GM18909 (cell line): ENCODE measurements at regions not wholly inside any gene's neighbourhood (a gene's known extent, or its start where the extent isn't known, plus 50 kb on each side); places are given as distances from the start of the nearest gene placed in this dataset.
"Not testable (repeated sequence)": the region's sequence is repeated elsewhere in the genome, so short reads cannot be mapped to it uniquely, and the experiment has no call there.

Experiments
- ATAC-seq: cut with Tn5 transposase; IDR thresholded peaks from one replicate; pipeline ENCODE4 v1.9.1; 2021; ENCODE audit warnings: mild to moderate bottlenecking; ENCODE audit not compliant: unreplicated experiment, poor library complexity

DNA sequence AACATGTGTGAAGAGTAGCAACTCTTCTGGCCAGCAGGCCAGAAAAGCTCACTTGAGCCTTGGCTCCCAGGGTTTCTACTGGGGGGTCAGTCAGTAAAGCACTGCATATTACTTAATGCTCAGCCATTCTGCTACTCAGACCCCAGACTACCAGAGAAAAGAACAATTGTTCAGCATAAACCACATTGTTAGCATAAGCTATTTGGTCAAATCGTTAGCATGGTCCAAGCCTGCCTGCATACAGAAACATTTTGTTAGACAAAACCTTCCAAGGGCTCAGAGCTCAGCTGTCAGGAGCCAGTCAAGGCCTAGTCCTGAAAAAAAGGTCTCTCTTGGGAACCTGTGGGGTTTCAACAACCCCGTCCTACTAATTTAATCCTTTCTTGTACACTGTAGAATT lies 449.3 kb downstream of the PRR16 start:
- no peak for ATAC-seq

DNA sequence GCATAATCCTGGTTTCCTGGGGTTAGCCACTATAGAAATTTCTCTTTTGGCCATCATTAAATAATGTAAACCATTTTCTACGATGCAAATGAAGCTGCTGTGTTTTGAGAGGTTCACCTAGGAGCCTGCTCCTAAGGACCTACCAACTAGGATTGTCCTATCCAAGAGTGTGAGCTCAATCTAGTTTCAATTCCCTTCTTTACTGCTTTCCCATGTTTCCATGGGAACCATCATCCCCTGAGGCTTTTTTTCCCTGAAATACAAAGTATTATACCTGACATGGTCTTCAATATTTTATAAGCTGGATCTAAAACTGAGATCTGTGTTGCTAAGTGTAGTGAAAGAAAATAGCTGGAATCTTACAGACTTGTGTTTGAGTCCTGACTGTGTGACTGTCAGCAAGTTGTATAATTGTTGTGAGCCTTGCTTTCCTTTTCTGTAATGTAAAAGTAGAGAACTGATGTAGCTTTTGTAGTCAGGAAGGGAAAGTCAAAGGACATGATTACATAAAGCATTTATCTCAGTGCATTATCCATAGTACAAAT lies 453.2 kb downstream of the PRR16 start:
- ATAC-seq, result no peak

DNA sequence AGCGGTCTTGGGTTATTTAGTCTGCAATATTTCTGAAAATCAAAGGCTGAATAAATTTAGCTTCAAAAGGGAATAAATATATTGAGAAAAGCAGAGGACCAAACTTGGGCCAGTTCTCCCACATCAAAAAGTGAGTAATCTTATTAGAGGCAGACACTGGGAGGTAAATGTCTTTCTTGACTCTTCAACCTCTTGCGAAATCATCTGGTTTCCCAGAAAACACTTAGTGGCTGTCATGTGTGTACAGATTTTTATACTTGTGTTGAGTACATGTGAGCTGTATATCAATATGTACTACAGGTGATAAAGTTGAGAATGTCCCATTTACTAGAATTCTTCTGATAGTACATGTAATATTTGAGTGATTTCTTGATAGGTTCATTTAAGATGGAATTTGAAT lies 454.9 kb downstream of the PRR16 start:
- no peak for ATAC-seq

DNA sequence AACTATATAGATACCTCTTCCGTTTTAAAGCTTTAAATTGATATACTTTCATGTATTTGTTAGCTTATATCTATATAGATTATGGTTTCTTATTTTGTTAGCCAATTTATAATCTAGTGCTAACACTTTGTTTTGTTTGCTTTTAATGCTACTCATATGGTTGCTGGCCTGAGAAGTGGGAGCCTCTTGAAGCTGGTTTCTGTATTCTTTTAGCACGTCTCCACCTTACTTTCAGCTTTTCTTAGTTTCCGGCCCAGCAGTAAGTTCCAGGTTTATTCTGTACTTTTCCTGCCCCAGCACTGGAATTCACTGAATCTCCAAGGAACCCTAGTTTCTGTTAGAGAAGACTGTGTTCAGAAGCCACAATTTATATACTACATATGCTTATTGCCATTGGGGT lies 458.9 kb downstream of the PRR16 start:
- no peak for ATAC-seq

DNA sequence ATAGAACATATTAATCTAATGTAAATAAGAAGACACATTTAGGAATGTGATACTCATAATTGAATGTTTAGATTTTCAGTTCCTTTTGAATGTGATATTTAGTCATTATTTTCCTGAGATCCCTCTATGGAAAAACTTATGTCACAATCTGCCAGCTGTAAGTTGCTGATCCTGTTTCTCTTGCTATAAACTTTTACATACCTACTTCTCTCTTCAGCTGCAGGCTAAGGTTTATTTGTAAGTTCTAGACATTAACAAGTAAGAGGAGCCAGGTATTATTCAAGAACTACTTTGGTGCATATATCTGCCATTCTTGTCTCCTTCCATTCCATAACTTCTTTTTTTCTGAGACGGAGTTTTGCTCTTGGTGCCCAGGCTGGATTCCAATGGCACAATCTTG lies 462.4 kb downstream of the PRR16 start:
- no peak for ATAC-seq

DNA sequence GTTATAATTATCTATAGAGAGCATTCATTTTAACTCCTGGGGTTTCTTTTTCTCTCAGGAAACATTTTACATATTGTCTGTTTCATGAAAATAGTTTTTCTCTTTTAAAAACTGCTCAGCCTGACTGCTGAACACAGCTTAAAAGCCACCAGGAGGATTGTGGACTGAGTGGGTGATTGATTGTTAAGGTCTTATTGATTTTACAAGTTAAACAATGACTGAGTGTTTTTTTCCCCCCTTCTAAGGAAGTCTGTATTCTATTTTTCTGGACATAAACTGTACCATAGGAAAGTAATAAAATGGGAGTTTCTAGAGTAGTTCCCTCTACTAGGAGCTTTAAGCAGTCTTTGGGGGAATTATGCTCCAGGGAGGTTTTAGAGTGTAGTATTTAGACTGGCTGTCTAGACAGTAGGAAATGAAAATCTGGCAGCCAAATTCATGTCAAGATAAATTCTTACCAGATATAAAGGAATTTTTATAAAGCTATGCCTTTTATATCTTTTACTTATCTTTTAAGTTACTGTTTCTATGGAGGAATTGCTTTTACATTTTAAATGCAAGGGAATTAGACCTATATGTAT lies 463.9 kb downstream of the PRR16 start:
- ATAC-seq, result no peak

DNA sequence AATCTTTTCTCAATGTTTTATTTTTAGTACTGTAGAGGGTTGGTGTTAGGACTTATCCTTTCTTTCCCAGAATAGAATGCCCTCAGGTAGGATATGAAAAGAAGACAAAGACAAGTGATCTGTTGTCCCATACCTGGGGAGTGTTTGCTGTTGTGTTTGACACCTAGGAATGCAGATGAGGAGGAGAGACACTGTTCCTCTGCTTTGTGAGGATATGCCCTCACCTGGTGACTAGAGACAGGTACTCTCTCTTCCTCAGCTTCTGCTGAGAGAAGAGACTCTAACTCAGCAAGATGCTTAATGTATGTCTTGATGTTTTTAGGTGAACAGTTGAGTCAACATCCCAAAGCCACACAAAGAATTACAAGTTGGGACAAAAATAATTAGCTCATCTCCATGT lies 468.4 kb downstream of the PRR16 start:
- no peak for ATAC-seq

DNA sequence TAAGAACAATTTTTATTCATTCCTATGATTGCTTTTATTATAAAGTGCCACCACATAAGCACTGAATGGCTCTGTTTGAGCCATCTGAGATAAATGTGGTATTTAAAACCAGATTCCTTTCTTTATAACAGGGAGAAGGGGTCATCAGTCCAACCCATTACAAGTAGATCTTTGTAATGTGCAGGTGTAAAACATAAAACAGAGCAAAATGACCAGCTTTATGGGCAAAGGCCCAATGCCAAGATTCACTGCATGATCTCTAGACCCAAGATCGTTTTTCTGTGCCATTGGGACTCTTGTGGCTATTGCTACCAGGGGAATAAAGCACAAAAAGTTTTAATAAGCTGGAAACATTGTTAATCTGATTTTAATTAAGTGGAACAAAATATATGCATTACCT lies 469.9 kb downstream of the PRR16 start:
- no peak for ATAC-seq

DNA sequence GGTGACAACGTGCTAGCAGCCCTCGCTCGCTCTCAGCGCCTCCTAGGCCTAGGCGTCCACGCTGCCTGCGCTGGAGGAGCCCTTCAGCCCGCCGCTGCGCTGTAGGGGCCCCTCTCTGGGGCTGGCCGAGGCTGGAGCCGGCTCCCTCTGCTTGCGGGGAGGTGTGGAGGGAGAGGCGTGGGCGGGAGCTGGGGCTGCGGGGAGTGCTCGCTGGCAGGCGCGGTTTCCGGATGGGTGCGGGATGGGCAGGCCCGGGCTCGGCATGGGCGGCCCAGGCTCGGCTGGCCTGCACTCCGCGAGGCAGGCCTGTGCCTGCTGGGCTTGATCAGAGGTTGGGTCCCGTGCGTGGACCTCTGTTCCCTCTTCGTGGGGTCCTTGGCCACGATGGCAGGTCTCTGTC lies 472.6 kb downstream of the PRR16 start:
- no peak for ATAC-seq

DNA sequence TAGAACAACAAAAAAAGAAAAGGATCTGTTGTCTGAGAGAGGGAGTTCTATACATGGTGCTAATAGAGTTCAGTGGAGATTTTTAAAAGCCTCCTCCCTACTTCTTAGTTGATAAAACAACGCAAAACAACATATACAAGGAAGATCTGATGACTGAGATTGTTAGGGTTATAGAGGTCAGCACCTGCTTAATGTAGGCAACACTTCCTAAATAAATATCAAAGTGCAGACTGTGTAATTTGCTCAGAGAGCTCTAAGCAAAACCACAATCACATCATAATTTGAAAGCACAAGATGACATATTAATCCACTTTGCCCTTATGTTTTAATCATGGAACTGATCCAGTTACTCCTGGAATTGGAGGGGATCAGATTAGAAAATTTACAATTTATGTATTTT lies 474.5 kb downstream of the PRR16 start:
- no peak for ATAC-seq

DNA sequence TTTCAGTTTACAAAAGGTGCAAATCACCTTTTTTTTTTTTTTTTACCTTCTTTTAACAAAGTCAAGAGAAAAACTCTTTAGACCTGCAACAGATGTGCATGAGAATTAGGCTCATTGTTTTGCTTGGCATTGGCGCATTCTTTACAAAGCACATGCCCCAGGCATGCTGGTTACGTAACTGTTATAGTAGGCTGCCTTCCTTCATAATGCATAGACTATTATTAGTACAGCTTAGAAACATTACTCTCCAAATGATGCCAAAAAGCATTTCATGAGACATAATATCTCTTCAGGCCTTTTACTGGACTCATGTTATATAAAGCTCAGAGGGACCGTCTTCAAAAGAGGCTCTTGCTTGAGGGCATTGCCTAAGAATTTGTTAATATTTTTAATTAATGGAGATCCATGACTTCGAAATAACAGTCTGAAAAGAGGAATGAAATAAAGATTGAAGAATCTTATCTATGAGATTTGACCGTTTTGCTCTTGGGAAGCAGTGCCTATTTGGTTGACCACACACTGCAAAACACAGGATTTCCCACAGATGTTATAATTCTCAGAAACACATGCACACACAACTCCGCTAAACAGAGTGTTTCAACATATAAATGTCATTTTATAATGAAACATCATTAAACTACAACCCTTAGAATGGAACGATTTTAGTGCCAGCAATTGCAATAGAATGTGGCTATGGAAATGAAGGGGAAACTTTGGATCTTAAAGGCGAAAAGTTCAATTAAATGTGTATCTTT lies 478.7 kb downstream of the PRR16 start:
- ATAC-seq, result no peak

DNA sequence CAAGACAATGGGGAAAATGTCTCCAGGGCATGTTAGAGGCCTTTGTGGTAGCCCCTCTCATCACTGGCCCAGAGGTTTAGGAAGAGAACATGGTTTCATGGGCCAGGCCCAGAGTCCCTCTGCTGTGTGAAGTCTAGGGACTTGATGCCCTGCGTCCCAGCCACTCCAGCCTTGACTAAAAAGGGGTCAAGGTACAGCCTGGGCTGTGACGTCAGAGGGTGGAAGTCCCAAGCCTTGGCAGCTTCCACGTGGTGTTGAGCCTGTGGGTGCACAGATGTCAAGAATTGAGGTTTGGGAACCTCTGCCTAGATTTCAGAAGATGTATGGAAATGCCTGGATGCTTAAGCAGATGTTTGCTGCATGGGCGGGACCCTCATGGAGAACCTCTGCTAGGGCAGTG lies 485.5 kb downstream of the PRR16 start:
- ATAC-seq, result not testable (repeated sequence)

DNA sequence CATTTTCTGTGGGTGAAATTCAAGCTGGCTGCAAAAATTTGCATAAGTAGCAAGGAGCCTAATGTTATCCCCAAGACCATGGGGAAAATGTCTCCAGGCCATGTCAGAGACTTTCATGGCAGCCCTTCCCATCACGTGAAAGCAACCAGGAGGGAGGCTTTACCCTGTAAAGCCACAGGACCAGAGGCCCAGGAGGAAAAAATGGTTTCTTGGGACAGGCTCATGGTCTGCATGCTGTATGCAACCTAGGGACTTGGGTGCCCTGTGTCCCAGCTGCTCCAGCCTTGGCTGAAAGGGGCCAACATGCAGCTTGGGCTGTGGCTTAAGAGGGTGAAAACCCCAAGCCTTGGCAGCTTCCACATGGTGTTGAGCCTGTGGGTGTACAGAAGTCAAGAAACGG lies 489.3 kb downstream of the PRR16 start:
- not testable (repeated sequence) for ATAC-seq

DNA sequence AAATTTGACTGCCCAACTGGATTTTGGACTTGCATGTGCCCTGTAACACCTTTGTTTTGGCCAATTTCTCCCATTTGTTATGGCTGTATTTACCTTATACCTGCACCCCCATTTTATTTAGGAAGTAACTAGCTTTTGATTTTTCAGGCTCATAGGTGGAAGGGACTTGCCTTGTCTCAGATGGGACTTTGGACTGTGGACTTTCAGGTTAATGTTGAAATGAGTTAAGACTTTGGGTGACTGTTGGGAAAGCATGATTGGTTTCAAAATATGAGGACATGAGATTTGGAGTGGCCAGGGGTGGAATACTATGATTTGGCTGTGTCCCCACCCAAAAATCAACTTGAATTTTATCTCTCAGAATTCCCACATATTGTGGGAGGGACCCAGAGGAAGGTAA lies 490.2 kb downstream of the PRR16 start:
- ATAC-seq, result no peak

DNA sequence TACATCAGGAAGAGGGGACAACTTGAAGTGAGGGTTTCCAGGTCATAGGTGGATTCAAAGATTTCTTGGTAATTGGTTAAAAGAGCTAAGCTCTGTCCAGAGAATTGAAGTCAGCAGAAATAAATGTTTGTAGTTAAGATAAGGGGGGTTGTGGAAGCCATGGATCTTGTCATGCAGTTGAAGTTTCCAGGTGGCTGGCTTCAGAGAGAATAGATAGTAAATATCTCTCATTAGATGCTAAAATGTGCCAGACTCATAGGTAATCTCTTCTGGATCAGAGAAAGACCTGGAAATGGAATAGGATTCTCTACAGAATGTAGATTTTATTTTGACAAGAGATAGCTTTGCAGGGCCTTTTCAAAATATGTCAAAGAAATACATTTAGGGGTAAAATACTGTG lies 491.7 kb downstream of the PRR16 start:
- ATAC-seq, result no peak

DNA sequence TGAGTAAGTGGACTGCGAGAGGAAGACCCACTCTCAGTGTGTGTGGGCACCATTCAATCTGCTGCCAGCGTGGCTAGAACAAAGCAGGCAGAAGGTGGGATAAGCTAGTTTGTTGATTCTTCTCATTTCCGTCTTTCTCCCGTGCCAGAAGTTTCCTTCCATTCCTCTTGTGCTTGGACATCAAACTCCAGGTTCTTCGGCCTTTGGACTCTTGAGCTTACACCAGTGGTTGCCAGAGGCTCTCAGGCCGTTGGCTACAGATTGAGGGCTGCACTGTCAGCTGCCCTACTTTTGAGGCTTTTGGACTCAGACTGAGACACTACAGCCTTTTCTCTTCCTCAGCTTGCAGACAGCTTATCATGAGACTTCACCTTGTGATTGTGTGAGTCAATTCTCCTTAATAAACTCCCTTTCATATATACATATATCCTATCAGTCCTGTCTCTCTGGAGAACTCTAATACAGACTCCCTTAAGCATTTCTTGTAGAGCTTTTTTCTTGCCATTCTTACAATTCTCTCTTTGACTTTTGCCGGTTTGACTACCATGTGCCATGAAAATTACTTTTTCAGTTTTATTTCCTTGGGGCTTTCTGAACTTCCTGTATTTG lies 494.9 kb downstream of the PRR16 start:
- ATAC-seq, result no peak

DNA sequence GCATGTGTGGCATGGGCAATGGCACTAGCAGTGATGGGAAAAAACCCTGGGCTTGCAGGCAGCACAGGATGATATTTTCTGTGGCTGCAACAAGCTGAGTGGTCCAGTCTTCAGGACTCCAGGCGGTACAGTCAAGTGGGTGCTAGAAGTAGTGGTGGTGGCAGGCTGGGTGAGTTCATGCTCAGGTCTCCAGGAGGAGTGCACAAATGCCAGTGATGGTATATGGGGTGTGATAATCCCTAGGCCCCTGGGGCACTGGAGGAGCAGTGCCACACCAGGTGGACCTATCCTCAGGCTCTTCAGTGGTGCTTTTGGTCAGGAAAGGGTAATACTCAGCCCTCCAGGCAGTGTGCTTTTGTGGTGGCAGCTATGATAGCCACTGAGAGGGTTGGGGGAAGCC lies 496.4 kb downstream of the PRR16 start:
- no peak for ATAC-seq

DNA sequence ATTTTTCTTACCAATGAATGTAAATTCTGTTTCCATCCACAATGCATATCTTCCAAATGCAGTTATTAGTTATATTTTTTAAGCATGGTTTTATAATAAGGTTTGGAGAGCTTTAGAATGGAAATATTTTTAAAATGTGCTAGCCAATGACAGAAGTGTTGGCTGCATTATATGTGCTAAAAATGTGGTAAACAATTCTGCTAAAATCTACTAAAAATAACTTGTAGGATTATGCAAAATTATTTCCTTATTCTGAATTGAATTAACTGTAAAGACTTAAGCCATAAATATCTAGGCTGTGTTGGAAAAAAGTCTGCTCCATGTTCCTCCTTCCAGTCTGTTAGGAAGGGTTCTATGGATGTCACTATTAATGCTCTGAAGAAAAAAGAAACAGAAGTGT lies 503.3 kb downstream of the PRR16 start:
- ATAC-seq, result no peak

DNA sequence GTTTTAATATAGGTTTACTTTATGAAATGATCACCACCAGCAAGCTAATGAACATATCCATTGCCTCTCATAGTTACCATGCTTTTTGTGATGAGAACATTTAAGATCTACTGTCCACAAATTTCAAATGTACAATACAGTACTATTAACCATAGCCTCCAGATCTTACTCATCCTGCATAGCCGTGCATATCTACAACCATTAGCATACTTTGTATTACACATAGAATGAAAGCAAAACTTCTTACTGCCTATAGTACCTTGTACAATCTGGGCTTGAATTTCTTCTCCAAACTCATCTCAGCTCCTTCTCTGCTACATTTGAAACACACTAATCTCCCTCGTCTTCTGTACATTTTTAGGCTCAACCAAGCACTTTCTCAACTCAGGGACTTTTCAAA lies 510.6 kb downstream of the PRR16 start:
- no peak for ATAC-seq

DNA sequence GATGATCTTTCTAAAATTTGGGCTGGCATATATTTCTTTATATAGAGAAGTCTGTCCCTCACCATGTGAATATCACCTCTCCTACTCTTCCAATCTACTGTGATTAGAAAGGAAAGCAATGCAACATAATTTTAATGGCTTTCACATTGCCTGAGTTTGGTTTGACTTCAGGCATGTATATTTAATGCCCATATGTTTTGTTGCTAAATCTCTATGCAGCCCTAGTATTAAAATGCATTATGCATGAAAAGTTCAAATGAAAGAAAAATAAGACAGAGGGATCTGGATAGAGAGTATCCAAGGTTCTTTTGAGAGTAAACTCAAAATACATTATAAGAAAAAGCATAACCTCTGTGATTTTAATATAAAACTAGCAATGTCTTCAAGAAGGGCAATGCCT lies 518.3 kb downstream of the PRR16 start:
- ATAC-seq, result no peak

DNA sequence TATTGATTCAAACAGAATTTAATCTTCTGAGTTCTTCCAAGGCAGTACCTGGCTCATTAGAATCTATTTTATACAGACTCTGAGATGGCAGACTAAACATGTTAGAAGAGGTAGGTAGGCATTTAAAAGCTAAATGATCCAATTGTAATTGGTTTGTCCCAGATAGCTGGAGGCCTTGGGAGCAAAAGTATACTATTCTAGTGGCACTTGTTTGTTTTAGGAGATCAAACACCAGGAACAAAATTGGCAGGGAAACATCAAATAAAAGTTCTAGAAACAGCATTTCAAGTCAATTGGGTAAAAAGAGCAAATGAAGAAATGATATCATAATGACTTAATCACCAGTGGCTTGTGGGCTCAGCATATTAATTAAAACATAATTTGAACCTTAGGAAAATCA lies 521.4 kb downstream of the PRR16 start:
- no peak for ATAC-seq

DNA sequence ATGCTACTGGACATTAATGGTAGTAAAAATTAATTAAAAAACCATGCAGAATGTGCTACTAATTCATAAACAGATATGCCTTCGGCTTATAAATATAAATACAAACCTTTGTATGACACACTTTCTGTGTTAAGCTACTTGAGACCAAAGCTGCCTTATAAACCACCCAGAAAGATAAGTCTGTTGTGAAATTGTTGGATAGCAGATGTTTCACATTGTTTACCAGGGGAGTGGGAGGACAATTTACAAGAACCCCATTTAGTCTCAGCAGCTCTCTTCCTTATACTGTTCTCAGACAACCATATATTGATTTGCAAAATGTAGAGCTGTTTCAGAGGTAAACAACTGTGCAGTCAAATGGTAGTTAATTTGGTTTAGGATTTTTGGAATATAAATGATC lies 524.4 kb downstream of the PRR16 start:
- ATAC-seq, result no peak
